HCT116 (cell line): ENCODE measurements at regions not wholly inside any gene's neighbourhood (a gene's known extent, or its start where the extent isn't known, plus 50 kb on each side); places are given as distances from the start of the nearest gene placed in this dataset.

Source experiments
- ATAC-seq: fragments of 200-7000 bp; cut with Tn5 transposase; 2 replicates; pipeline ENCODE4 v1.9.1; 2020; ENCODE audit warnings: mild to moderate bottlenecking, moderate library complexity
- BruUV-seq: library from RNA; stranded (reverse); fragments of 400-500 nt; replicated peaks from 2 replicates; lab custom pipeline; 2021; lab: Mats Ljungman, UMichigan
- CTCF ChIA-PET: fragments of 300-600 bp; sonication (Branson Sonifier 250); formaldehyde crosslinking; loops from one replicate; lab custom pipeline; 2021; ENCODE audit warnings: antibody characterized with exemption; lab: Charles Lee
- POLR2A ChIA-PET: fragments of 300-600, 350-600 bp; sonication (Branson Sonifier 250); formaldehyde crosslinking; loops from one replicate; lab custom pipeline; 2021; ENCODE audit warnings: antibody characterized with exemption; lab: Charles Lee
- RAD21 ChIA-PET, 2 experiments: fragments of 300-600 bp; sonication (Branson Sonifier 250); formaldehyde crosslinking; loops; one replicate each; lab custom pipeline; 2023; ENCODE audit warnings: low total read pairs in 2 of 2; ENCODE audit not compliant: uncharacterized antibody in 2 of 2, unreplicated experiment in 2 of 2, low non-redundant PET in 1 of 2; lab: Charles Lee
- DNase-seq: peaks from one replicate; pipeline ENCODE4 v3.0.0-alpha.2; 2010; ENCODE audit warnings: low read depth, low spot score
- H2AFZ ChIP-seq: fragments of 200-600 bp; shearing (Covaris generic), sonication (generic); 2 replicates; pipeline ENCODE4 v1.6.1; 2017; ENCODE audit warnings: low read depth, mixed run types, mixed read lengths, antibody characterized with exemption, low read length; ENCODE audit not compliant: poor library complexity, severe bottlenecking
- H3K27ac ChIP-seq: 2 replicates; pipeline ENCODE4 v1.5.1; 2012; ENCODE audit warnings: low read depth, low read length
- H3K27me3 ChIP-seq: fragments of 200-600 bp; sonication (generic); 2 replicates; pipeline ENCODE4 v1.6.1; 2016; ENCODE audit warnings: mixed run types, low read length, mixed read lengths; ENCODE audit not compliant: insufficient read depth
- H3K36me3 ChIP-seq, 2 experiments: fragments of 200-500 bp in 1 of 2; fragments of 200-600 bp in 1 of 2; sonication (Bioruptor generic) in 1 of 2; sonication (generic) in 1 of 2; 2 replicates each; pipeline versions ENCODE4 v1.5.1 to v1.6.1; 2014 to 2016; ENCODE audit warnings: low read length in 2 of 2, inconsistent platforms in 1 of 2, mixed read lengths in 1 of 2, mixed run types in 1 of 2; ENCODE audit not compliant: insufficient read depth in 2 of 2, control insufficient read depth in 1 of 2
- H3K4me1 ChIP-seq, 2 experiments: fragments of 200-600 bp in 1 of 2; sonication (generic) in 1 of 2; 2 replicates each; pipeline versions ENCODE4 v1.5.1 to v1.6.1; 2012 to 2017; ENCODE audit warnings: low read length in 2 of 2, inconsistent platforms in 1 of 2, mild to moderate bottlenecking in 1 of 2, mixed read lengths in 1 of 2, mixed run types in 1 of 2, moderate library complexity in 1 of 2; ENCODE audit not compliant: insufficient read depth in 2 of 2, control insufficient read depth in 1 of 2
- H3K4me2 ChIP-seq: fragments of 200-600 bp; sonication (generic); 2 replicates; pipeline ENCODE4 v1.6.1; 2017; ENCODE audit warnings: mixed run types, low read length, mixed read lengths
- H3K4me3 ChIP-seq, 2 experiments: fragments of 200-600 bp in 1 of 2; sonication (generic) in 1 of 2; replicated peaks in 1 of 2; 2 replicates each; pipeline ENCODE4 v1.5.1; 2011 to 2016; ENCODE audit warnings: low read length in 2 of 2, control low read depth in 1 of 2, low read depth in 1 of 2, mild to moderate bottlenecking in 1 of 2, mixed read lengths in 1 of 2, mixed run types in 1 of 2
- H3K79me2 ChIP-seq: fragments of 200-600 bp; sonication (generic); 2 replicates; pipeline ENCODE4 v1.6.1; 2017; ENCODE audit warnings: mild to moderate bottlenecking, mixed run types, low read length, moderate library complexity, mixed read lengths; ENCODE audit not compliant: insufficient read depth
- H3K9ac ChIP-seq: fragments of 200-600 bp; sonication (generic); 2 replicates; pipeline ENCODE4 v1.6.1; 2016; ENCODE audit warnings: low read length, mixed read lengths
- H3K9me2 ChIP-seq: fragments of 200-600 bp; sonication (generic), shearing (Covaris generic); 2 replicates; pipeline ENCODE4 v1.6.1; 2017; ENCODE audit warnings: mixed run types, mild to moderate bottlenecking, moderate library complexity; ENCODE audit not compliant: insufficient read depth
- H3K9me3 ChIP-seq, 2 experiments: fragments of 200-500 bp in 1 of 2; fragments of 200-600 bp in 1 of 2; sonication (Bioruptor generic) in 1 of 2; sonication (generic) in 1 of 2; 2 replicates each; pipeline ENCODE4 v1.6.1; 2014 to 2017; ENCODE audit warnings: low read length in 2 of 2, mixed read lengths in 2 of 2, inconsistent platforms in 1 of 2, low read depth in 1 of 2, mild to moderate bottlenecking in 1 of 2, mixed run types in 1 of 2, moderate library complexity in 1 of 2; ENCODE audit not compliant: control insufficient read depth in 1 of 2, insufficient read depth in 1 of 2
- H4K20me1 ChIP-seq: fragments of 200-600 bp; sonication (generic), shearing (Covaris generic); 2 replicates; pipeline ENCODE4 v1.6.1; 2017; ENCODE audit warnings: mixed run types, mild to moderate bottlenecking, moderate library complexity; ENCODE audit not compliant: insufficient read depth
- EZH2phosphoT487 ChIP-seq: fragments of 200-600 bp; IDR thresholded peaks from 2 replicates; pipeline ENCODE4 v1.6.1; 2018; ENCODE audit warnings: antibody characterized with exemption, borderline replicate concordance
- FOSL1 ChIP-seq: IDR thresholded peaks from 2 replicates; pipeline ENCODE4 v1.6.1; 2012; ENCODE audit warnings: low read depth
- JUND ChIP-seq: IDR thresholded peaks from 2 replicates; pipeline ENCODE4 v1.6.1; 2012
- MAX ChIP-seq: IDR thresholded peaks from 2 replicates; pipeline ENCODE4 v1.6.1; 2012
- intact Hi-C: fragments of 100-400 bp; cut with micrococcal nuclease; formaldehyde crosslinking; loops from 2 replicates; pipeline ENCODE4 v1.10.0; 2022

GRCh38 chr3:14007006-14007405, 117.7 kb downstream of the CHCHD4 start:
- Histone ChIP-seq H3K79me2 (no peaks in the 10 kb centered on the region), H3K4me2 (no peak overlapping the region), H3K4me1 (no peaks in the 10 kb centered on the region), H2AFZ (no peak overlapping the region), H3K9ac (no peak overlapping the region), H4K20me1 (no peaks in the 10 kb centered on the region), H3K27me3 (no peaks in the 10 kb centered on the region), H3K9me2 (no peaks in the 10 kb centered on the region), H3K9me3 (no peaks in the 10 kb centered on the region), H3K4me3 (no peak overlapping the region), H3K36me3 (no peaks in the 10 kb centered on the region), H3K27ac (no peak overlapping the region)
- intact Hi-C loops, result no loop called here
- TF ChIP-seq JUND (no peak), MAX (no peak)
- RAD21 ChIA-PET, result no interaction called here
- POLR2A ChIA-PET, result no interaction called here
- CTCF ChIA-PET, result no interaction called here
- ATAC-seq, result no peak
- no TSS peak for BruUV-seq
- no peak for DNase-seq

- Histone ChIP-seq H3K9ac (no peak overlapping the region), H3K27ac (no peak overlapping the region), H4K20me1 (no peaks in the 10 kb centered on the region), H3K9me3 (no peaks in the 10 kb centered on the region), H3K9me2 (no peaks in the 10 kb centered on the region), H3K4me3 (no peak overlapping the region)
- POLR2A ChIA-PET, result no interaction called here
- RAD21 ChIA-PET, result no interaction called here
- CTCF ChIA-PET, result no interaction called here
- BruUV-seq, result no TSS peak
- intact Hi-C loops, result no loop called here
- TF ChIP-seq EZH2phosphoT487 (no peak), FOSL1 (peak; percentile 32)
- TF ChIP-seq, all 23 proteins: peak for 1
- Histone ChIP-seq H3K4me1 (peaks cover 0 to 9% of the 10 kb centered on the region in 2 experiments; a peak in 2 of 4 replicates), H3K36me3 (no peaks in the 10 kb centered on the region), H3K27me3 (no peaks in the 10 kb centered on the region), H3K79me2 (no peaks in the 10 kb centered on the region), H2AFZ (peak overlapping the region; percentile 83), H3K4me2 (peak overlapping the region; percentile 44)
- ATAC-seq (no peak), DNase-seq (no peak)
These were observed 121.3 kb upstream of the WNT7A start for GRCh38 chr3:14001136-14001535.
